SK-MEL-5 (cell line): ENCODE measurements at regions not wholly inside any gene's neighbourhood (a gene's known extent, or its start where the extent isn't known, plus 50 kb on each side); places are given as distances from the start of the nearest gene placed in this dataset.
"Not testable (repeated sequence)": the region's sequence is repeated elsewhere in the genome, so short reads cannot be mapped to it uniquely, and the experiment has no call there.

Source experiments
- DNase-seq: peaks from one replicate; pipeline ENCODE4 v3.0.0-alpha.2; 2016; ENCODE audit warnings: low read depth, low spot score
- in situ Hi-C: cut with HindIII; loops from 2 replicates; pipeline ENCODE4 v1.10.0; 2016; ENCODE audit warnings: low sequenced_read_pairs, high pct_unique_total_duplicates, low pct_unique_long_range_greater_than_20kb

DNA sequence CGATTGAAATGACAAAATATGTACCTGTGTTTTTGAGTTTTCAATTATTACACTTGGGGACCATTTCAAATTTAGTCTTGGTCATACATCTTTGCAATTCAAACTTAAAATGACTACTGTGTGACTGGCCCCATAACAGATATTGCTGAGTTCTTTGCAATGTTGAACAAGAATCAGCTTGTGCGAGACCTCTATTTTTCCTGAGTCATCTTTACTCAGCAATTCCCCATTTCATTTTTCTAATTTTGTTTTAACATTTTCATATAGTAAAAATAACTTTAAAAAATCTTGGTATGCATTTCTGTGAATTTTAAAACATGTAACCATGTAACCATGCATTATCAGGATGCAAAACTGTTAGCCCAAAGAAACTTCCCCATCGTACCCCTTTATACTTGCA lies 678.1 kb downstream of the ANKRD7 start:
- in situ Hi-C loops: no loop called here
- no peak for DNase-seq

DNA sequence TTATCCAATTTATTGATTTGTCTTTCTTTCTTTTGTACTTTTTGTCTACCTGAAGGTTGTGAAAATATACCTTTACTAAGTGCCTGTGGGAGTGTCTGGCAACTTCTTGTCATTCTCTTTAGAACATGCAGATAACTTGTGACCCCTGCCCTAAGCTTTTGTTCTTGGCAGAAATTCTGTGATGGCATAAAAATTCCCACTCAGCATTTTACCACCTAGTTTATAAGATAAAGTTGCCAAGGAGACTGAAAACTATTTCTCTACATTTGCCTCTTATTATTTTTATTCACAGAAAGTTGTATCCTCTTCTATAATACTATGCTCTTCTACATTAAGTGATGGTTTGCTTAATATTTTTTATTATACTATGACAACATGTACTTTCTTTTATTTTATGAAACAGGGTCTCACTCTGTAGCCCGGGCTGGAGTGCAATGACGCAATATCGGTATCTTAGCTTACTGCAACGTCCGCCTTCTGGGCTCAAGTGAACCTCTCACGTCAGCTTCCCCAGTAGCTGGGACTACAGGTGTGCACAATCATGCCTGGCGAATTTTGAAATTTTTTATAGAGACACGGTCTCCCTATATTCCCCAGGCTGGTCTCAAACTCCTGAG lies 683.5 kb downstream of the ANKRD7 start:
- in situ Hi-C loops: no loop called here
- DNase-seq: no peak

DNA sequence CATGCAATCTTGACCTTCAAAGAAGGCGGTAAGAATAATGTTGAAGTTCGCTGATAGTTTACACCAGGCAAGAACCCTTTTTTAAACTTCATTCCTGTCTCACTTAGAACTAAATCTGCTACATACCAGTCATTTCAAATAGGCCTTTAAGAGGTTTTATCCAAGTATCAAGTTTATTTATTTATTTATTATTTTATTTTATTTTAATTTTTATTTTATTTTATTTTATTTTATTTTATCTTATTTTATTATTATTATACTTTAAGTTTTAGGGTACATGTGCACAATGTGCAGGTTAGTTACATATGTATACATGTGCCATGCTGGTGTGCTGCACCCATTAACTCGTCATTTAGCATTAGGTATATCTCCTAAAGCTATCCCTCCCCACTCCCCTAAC lies 691.6 kb downstream of the ANKRD7 start:
- in situ Hi-C loops, DNase-seq: not testable (repeated sequence)

DNA sequence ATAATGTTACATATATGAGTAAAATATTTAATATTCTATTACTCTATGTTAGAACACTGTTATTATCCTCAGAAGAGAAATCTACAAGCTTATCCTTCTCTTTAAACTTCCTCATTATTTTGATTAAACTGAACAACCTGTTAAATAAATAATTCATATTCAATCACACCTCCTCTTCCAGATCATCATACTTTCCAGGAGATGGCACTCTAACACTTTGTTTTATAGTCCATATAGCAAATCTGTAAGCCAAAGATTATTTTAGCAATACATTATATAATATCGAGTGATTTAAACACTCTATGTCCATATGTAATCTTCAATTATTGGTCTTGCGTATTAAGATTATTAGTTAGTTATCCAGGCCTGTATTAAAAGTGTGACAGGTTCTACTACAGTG lies 694.1 kb downstream of the ANKRD7 start:
- in situ Hi-C loops: no loop called here
- peak; percentile 71 for DNase-seq

DNA sequence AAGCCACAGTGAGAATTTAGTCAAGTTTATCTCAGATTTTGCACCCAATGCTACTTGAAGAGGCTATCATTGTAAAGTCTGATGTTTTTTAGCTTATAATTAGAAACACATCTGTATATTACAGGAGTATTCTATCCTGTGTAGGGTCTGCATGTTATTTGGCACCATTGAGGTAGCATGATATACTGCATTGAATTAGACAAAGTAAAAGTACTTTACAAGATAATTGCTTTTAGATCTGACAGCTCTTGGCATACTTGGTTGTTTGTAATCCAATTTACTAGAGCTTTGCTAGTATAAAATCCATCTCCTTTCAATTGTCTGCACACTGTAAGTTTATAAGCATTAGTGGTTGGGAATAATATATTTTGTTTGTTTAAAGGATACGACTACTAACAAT lies 714.3 kb downstream of the ANKRD7 start:
- in situ Hi-C loops: no loop called here
- no peak for DNase-seq

DNA sequence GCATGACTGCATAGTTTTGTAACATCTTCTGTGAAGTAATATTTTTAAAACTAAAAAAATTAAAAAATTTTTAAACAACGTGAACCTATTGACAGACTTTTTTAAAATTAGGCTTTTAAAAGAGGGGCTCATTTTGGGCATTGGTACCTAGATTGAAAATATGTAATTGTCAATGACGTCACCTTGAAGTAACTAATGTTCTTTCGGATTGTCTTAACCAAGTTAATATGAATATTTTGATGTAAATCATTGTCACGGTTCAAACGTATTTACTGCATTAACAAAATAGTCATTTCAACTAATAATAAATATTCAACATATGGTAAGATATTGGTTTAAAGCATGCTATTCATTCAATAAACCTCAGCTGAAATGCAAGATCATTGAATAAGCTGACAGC lies 719.8 kb downstream of the ANKRD7 start:
- no peak for DNase-seq
- in situ Hi-C loops: no loop called here

DNA sequence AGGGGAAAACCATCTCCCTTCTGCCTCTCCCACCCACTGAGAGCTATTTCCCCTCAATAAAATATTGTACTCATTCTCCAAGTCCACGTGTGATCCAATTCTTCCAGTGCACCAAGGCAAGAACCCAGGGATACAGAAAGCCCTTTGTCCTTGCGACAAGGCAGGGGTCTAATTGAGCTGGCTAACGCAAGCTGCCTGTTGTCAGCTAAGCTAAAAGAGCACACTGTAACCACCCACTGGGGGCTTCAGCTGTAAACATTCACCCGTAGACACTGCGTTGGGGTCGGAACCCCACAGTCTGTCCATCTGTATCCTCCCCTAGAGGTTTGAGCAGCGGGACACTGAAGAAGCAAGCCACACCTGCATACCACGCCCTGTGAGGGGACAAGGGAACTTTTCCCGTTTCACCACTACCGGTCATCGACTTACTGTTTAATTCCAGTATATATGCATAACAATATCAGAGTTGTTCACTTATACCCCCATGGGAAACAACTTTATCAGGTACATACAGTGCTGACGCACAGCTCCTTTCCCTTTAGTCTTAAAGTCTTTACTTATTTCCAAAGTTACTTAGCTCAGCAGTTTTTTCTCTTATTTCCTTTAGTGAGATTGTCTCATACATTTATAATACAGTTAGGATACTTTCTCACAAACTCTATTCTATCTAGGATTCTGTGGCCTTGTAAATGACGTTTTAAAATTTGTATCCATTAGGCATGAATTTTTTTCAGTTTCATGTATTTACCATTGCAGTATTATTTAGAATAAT lies 721.6 kb downstream of the ANKRD7 start:
- in situ Hi-C loops: no loop called here
- DNase-seq: no peak

DNA sequence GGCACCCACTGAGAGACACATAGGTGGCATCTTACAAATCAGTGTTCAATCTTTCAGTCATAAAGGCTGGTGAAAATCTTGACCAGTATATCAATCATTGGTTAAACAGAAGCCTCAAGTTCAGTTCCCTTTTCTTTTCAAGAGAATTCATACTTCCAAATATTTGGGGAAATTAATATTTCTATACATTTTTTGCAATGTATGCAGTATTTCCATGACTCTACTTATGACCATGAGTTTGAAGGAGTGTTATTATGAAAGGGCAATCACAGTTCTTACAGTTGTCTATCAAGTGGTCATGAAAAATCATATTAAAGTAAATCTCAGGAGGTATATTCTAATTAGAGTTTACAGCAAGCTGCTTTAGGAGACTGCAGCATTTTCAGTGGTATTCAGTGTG lies 724.0 kb downstream of the ANKRD7 start:
- no peak for DNase-seq
- in situ Hi-C loops: no loop called here

DNA sequence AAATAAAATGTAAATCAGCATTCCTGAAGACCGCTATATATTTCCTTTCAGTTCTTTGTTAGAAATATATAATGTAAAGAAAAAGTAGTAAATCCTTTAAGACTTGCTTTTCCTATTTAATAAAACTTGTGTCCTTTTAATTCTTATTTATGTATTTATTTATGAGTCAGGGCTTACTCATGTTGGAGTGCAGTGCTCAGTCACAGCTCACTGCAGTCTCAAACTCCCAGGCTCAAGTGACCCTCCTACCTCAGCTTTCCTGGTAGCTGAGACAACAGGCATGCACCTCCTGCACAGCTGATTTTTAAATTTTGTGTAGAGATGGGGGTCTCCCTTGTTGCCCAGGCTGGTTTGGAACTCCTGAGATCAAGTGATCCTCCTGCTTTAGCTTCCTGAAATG lies 724.5 kb downstream of the ANKRD7 start:
- DNase-seq: no peak
- in situ Hi-C loops: no loop called here

DNA sequence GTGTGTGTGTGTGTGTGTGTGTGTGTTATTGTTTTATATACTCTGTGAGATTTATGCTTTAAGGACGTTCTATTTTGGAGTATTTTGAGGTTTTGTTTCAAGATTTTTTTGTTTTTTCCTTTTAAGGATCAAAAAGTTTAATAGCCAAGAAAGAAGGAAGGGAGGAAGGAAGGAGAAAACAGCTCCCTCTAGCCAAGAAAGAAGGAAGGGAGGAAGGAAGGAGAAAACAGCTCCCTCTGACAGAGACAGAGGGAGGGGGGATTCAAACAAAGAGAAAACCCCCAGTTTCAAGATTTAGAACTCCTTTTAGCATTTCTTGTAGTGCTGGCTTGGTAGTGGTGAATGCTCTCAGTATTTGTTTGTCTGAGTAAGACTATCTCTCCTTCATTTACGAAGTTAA lies 731.8 kb downstream of the ANKRD7 start:
- in situ Hi-C loops, DNase-seq: not testable (repeated sequence)

DNA sequence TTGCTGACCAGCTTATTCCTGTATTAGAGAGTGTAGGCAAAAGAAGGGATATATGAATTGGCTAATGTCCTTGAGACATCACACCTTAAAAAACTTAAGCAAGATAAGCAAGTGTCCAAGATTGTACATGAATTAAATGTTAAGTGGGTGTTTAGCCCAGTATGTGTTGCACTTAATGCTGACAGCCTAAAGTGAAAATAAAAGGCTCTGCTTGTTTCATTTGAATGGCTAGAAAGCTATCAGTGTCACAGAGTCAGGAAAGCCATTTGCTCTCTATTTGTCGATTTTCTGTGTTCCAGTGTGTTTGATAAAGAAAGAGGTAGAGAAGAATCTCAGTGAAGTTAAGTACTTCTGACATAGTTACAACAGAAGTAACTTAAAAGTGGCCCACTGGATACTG lies 744.9 kb downstream of the ANKRD7 start:
- in situ Hi-C loops: no loop called here
- no peak for DNase-seq

DNA sequence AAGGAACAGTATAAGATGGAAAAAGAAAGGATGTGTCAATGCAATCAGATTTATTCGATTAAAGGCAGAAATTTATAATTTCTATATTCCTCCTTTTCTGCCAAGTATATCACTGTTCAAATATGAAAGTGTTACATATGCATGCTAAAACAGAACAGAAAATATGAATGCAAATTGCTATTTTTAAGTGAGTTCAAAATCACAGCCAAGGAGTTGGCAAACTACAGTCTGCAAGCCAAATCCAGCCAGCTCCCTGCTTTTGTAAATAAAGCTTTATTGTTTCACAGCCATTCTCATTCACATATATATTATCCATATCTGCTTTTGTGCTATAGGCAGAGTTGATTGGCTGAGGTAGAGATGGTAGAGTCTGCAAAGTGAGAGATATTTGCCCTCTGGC lies 747.2 kb downstream of the ANKRD7 start:
- DNase-seq: no peak
- in situ Hi-C loops: no loop called here

DNA sequence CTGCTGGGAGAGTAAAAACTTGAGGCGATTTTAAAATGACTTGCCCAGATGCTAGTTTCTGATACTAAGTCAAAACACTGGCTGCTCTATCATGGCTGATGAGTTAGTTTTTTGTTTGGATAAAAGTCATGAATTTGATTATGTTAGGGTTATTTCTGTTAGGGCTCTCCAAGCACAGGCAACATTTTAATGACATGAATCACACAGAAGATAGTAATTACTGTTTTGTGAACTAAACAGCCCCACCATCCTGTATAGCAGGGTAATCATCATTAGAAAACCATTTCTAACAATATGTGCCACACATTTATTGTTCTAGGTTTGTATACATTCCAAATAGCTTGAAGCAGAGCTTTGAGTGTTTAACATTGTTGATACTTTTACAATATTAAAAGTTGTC lies 750.3 kb downstream of the ANKRD7 start:
- in situ Hi-C loops: no loop called here
- DNase-seq: no peak

DNA sequence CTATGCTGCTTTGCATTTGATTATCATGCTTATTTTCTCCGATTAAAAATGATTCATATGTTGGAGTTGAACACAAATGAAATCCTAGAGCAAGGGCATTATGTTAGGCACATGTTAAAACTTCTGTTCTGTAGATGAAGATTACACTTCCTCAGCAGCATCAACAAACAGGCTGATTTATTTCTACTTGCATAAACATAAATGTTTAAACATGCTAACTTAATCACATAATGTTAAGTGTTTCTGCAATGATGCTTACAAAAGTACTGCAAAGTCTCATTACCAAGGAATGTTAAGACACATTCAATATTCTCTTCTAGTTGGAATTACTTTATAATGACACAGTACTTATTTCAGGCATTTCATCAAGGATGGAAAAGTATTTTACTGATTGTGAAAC lies 770.8 kb downstream of the ANKRD7 start:
- in situ Hi-C loops: no loop called here
- no peak for DNase-seq

DNA sequence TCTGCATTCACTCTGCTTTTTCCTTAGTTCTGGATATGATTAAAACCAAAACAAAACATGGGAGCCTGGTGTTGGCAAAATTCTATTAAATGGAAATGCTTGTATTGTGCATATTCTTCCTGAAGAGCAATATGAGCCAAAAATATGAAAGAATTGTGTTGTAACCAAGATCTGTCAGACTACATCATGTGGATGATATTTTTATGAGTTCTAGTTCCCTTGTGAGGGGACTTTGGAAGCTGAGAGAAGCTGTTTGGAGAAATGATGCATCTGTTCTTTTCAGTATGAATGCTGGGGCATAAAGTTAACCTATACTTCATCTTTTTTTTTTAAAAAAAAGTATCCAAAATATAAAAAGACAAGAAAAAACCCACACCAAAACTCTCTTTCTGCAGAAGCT lies 782.7 kb downstream of the ANKRD7 start:
- no peak for DNase-seq
- in situ Hi-C loops: no loop called here

DNA sequence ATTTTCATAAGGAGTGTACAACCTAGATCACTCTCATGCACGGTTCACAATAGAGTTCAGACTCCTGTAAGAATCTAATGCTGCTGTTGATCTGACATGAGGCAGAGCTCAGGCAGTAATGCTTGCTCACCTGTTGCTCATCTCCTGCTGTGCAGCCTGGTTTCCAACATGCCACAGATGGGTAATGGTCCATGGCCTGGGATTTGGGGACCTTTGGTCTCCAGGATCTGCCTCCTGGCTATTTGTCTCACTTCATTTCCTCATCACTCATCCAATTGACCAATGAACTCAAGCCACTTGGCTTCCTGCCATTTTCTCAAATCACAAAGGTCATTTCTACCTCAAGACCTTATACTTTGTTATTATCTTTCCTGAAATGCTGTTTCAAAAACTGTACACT lies 786.1 kb downstream of the ANKRD7 start:
- in situ Hi-C loops: no loop called here
- DNase-seq: no peak

DNA sequence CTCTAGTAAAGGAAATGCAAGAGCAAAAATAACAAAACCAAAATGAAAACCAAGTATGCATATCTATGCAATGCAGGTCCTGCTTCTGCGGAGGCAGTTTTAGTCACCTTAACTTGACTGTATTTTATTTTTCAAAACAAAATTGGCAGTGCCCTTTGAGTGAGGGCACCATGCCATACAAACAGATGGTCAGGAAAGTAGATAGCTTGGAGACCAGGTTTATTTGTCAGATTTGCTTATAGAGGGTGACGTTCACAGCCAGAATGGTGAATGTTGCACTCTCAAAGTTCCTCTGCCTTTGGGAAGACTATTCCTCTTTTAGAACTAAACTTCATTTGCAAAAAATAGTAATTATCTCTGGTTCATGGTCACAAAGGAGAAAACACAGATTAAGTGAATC lies 801.9 kb downstream of the ANKRD7 start:
- in situ Hi-C loops: no loop called here
- DNase-seq: no peak

DNA sequence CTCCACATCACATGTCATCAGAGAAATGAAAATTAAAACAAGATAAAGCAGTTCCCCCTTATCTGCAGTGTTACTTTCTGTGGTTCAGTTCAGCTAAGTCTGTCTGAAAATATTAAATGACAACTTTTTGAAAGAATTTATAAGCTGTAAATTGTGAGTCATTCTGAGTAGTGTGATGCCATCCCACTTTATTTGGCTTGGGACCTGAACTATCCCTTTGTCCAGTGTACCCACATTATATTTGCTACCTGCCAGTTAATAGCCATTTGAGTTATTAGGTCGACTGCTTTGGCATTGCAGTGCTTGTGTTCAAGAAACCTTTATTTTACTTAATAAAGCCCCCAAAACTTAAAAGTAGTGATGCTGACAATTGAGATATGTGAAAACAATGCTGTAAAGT lies 804.2 kb downstream of the ANKRD7 start:
- DNase-seq: no peak
- in situ Hi-C loops: no loop called here

DNA sequence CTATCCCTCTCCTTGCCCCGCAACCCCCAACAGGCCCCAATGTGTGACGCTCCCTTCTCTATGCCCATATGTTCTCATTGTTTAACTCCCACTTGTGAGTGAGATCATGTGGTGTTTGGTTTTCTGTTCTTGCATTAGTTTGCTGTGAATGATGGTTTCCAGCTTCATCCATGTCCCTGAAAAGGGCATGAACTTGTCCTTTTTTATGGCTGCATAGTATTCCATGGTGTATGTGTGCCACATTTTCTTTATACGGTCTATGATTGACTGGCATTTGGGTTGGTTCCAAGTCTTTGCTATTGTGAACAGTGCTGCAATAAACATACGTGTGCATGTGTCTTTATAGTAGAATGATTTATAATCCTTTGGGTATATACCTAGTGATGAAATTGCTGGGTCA lies 807.6 kb downstream of the ANKRD7 start:
- in situ Hi-C loops, DNase-seq: not testable (repeated sequence)
